Left ventricle myocardium superior (tissue), 1 donor: ENCODE measurements at regions not wholly inside any gene's neighbourhood (a gene's known extent, or its start where the extent isn't known, plus 50 kb on each side); places are given as distances from the start of the nearest gene placed in this dataset.
A peak's percentile ranks its signal among the peaks of the same experiment; 100 is the strongest.

ENCODE experiments used
- ATAC-seq: fragments of 200-7000 bp; cut with Tn5 transposase; one replicate; pipeline ENCODE4 v1.9.1; 2020; ENCODE audit warnings: mild to moderate bottlenecking, moderate library complexity
- DNase-seq: peaks from one replicate; pipeline ENCODE4 v3.0.0-alpha.2; 2020
- intact Hi-C: fragments of 100-400 bp; cut with micrococcal nuclease; formaldehyde crosslinking; loops from one replicate; pipeline ENCODE4 v1.11.0; 2022
- donor health status: DM: no; HTN: yes; CAD: no; lungs with severe emphysema.

DNA sequence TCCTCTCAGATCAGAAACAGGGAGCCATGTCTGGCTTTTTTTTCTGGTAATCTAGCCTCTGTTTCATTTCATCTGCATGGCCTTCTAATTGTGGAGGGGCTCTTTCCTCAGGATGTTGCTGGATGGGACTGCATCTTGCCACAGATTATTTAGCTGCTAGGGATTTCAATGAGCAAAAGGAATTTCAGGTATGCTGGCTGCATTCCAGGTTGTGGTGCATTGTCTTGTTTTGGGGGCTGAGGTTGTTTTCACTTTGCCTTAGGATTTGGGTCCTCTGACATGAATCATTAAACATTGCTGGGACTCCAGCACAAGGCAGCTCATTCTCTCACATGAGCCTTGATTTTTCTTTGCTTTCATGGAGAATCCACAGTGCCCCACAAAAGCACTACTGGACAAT is 789.3 kb upstream of the TSPY4 start:
- DNase-seq (no peak), ATAC-seq (no peak)
- intact Hi-C loops = no loop called here

DNA sequence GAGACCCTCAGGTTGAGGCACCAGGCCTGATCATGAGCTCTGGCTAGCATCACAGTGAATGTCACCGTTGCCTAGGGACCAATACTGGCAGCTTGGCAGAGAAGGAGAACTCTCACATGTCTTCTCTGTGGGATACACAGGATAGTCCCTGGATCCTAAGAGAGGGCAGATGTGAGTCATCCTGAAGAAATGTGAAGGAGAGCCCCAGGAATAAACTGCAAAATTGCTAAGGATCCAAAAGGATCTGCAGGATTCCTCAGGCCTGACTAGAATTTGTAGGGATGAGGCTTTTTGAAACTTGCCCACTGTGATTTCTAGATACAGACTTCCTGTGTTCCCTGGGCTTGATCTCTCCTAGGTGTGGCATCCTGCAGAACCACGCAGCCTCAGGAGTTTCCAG is 785.9 kb upstream of the TSPY4 start:
- no peak for DNase-seq
- intact Hi-C loops = no loop called here
- ATAC-seq = peak; percentile 17

DNA sequence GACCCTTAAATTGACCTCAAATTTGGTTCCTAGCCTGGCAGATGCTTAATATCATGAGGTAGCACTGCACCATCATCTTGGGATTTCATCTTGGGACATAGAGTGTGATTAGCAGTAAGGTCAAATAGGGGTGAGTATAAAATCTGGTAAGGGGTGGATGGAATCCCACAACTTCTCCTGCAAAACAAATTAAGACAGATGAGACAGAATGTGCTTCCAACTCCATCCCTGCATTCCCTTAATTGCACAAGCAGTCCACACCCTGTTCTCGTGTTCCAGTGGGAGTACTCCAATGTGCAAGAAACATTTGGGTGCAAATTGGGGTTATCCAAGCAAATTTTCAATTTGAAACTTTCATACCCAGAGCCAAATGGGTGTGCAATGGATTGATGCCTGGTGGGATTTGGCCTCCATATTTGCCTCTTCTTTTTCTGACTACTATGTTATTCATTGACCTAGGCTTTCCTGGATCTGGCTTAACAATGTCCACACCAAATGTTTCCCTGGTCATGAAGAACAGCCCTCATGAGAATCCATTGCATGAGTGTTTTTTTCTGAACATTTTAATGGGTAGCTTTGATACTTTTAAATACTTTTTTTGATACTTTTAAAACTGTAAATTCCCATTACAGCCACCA is 785.0 kb upstream of the TSPY4 start:
- peak; percentile 22 for DNase-seq
- intact Hi-C loops = no loop called here
- ATAC-seq = peak; percentile 90

DNA sequence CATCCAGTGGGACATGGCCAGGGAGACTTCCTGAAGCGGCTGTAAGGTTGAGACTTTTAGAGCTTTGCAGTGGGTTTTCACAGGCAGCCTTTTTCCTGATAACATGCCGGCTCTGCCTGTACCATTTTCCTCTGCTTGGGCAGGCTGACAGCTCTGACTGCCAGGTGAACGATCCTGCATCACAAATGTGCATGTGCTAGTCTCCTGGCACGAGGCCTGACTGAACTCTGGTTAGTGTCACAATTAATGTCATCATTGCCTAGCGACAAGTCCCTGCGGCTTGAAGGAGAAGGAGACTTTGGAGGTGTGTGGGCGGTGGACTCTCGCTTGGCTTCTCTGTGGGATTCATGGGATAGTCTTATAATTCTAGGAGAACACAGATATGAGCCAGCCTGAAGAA is 783.6 kb upstream of the TSPY4 start:
- intact Hi-C loops = no loop called here
- peak; percentile 54 for DNase-seq
- peak; percentile 31 for ATAC-seq

DNA sequence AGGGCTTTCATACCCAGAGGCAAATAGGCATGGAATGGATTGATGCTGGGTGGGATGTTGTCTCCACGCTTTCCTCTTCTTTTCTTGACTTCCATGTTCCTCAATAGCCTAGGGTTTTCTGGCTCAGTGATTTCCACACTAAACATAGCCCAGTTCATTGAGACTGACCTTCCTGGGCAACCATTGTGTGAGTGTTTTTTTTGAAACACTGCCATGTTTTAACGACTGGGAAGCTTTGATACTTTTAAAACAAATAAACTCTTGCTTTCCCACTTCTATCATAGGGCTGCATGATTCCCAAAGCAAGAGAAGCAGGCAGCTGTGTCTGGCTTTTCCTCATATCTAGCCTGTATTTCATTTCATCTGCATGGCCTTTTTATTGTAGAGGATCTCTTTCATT is 775.9 kb upstream of the TSPY4 start:
- intact Hi-C loops = no loop called here
- ATAC-seq (no peak), DNase-seq (no peak)

DNA sequence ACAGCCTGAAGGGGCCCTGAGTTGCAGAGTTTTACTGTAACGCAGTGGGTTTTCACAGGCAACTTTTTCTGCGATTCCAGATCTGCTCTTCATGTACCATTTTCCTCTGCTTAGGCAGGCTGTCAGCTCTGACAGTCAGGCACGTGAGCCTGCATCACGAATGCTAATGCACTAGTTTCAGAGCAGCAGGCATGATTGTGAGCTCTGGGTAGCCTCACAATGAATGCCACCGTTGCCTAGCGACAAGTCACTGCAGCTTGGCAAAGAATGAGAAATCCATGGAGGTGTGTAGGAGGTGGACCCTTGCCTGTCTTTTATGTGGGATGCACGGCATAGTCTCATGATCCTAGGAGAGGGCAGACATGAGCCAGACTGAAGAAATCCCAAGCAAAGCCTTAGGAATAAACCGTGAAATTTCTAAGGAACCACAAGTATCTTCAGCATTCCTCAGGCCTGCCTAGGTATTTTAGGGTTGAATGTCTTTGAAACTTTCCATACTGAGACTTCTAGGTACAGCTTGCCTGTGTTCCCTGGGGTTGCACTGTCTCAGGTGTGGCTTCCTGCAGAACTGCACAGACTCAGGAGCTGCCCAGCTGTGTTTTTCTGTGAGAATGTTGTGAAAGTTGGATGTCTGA is 774.7 kb upstream of the TSPY4 start:
- no peak for ATAC-seq
- intact Hi-C loops = no loop called here
- DNase-seq = no peak

DNA sequence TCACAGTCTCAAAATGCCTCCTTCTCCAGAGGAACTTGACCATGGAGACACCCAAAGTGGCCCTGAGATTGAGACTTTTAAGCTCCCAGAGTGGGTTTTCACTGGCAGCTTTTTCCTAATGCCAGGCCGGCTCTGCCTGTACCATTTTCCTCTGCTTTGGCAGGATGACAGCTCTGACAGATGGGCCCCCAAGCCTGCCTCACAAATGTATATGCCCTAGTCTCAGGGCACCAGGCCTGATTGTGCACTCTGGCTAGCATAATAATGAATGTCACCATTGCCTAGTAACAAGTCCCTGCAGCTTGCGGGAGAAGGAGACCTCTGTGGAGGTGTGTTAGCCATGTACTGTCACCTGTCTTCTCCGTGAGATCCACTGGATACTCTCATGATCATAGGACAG is 772.8 kb upstream of the TSPY4 start:
- intact Hi-C loops = no loop called here
- ATAC-seq (no peak), DNase-seq (no peak)

DNA sequence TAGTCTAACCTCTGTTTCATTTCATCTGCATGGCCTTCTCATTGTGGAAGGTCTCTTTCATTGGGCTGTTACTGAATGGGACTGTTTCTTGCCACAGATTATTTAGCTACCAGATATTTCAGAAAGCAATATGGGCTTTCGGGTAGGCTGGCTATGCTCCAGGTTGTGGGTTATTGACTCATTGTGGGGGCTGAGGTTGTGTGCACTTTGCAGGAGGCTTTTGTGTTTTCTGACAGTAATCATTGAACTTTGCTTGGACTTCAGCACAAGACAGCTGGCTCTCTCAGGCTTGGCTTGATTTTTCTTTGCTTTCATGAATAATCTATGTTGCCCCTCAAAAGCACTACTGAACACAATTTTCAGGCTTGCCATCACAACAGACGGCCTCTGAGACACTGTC is 771.1 kb upstream of the TSPY4 start:
- intact Hi-C loops = no loop called here
- DNase-seq (no peak), ATAC-seq (no peak)

DNA sequence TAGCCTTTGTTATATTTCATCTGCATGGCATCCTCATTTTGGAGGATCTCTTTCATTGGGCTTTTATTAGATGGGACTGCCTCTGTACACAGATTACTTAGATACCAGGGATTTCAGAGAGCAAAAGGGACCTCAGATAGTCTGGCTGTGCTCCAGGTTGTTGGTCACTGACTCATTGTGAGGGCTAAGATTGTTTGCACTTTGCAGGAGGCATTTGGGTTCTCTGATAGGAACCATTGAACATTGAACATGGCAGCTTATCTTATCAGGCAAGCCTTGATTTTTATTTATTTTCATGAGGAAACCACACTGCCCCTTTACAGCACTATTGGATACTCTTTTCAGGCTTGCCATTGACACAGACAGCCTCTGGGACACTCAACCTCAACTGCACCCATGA is 766.9 kb upstream of the TSPY4 start:
- no peak for DNase-seq
- no peak for ATAC-seq
- intact Hi-C loops = no loop called here

DNA sequence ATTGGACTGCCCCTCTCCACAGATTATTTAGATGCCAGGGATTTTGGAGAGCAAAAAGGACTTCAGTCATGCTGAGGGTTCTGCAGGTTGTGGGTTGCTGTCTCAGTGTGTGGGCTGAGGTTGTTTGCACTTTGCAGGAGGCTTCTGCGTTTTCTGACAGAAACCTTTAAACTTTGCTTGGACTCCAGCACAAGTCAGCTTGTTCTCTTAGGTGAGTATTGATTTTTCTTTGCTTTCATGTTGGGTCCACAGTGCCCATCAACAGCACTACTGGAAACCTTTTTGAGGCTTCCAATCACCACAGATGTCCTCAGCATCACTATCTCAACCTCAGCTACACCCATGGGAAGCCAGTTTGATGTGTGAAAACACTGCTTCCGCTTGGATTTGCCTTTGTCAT is 764.3 kb upstream of the TSPY4 start:
- no peak for ATAC-seq
- intact Hi-C loops = no loop called here
- DNase-seq = no peak

DNA sequence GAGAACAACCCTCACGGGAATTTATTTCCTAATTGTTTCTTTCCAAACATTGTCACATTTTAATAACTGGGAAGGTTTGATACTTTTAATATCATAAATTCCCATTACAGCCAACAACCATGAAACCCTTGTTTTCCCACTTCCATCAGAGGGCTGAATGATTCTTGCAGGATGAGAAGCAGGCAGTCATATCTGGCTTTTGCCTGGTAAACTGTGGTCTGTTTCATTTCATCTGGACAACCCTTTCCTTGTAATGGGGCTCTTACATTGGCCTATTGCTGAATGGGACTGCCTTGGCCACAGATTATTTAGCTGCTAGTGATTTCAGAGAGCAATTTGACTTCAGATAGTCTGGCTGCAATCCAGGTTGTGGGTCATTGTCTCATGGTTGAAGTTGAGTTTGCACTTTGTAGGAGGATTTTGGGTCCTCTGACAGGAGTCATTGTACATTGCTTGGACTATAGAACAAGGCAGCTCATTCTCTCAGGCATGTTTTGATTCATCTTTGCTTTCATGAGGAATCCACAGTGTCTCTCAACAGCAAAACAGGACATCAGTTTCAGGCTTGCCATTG is 754.9 kb upstream of the TSPY4 start:
- ATAC-seq = no peak
- intact Hi-C loops = no loop called here
- DNase-seq = no peak

DNA sequence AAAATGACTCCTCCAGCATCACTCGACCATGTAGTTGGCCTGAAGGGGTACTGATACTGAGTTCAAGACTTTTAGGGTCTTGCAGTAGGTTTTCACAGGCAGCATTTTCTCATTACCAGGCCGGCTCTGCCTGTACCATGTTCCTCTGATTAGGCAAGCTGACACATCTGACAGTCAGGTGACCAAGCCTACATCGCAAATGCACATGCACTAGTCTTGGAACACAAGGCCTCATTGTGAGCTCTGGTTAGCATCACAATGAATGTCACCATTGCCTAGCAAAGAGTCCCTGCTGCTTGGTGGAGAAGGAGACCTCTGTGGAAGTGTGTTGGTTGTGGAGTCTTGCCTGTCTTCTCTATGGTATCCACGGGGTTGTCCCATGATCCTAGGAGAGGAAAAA is 754.1 kb upstream of the TSPY4 start:
- no peak for ATAC-seq
- intact Hi-C loops = no loop called here
- no peak for DNase-seq

DNA sequence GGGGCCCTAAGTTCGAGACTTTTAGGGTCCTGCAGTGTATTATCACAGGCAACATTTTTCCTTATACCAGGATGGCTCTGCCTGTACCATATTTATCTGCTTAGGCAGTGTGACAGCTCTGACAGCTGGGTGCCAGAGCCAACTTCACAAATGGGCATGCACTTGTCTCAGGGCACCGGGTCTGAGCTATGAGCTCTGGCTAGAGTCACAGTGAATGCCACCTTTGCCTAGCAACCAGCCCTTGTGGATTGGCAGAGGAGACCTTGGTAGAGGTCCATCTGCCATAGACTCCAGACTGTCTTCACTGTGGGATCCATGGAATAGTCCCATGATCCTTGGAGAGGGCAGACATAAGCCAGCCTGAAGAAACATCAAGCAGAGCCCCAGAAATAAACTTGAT is 746.6 kb upstream of the TSPY4 start:
- intact Hi-C loops = no loop called here
- ATAC-seq = peak; percentile 71
- peak; percentile 31 for DNase-seq

DNA sequence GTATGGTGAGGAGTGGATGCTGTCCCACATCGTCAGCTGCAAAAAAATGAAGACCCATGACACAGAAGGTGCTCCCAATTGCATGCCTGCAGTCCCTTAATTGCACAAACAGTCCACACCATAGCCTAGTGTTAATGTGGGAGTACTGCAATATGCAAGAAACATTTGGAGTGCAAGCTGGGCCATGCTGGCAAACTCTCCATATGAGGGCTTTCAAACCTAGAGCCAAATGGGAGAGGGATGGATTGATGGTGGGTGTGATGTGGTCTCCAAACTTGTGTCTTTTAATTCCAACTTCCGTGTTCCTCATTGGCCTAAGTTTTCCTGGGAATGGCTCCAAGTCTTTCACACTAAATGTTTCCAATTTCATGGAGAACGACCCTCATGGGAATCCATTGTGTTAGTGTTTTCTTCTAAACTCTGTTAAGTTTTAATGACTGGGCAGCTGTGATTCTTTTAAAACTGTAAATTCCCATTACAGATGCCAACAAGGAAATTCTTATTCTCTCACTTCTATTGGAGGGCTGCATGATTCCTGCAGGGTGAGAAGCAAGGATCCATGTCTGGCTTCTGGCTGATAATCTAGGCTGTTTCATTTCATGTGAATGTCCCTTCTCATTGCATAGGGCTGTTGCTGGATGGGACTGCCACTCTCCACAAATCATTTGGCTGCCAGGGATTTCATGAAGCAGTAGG is 745.3 kb upstream of the TSPY4 start:
- DNase-seq (peak; percentile 20), ATAC-seq (peak; percentile 74)
- intact Hi-C loops = no loop called here

DNA sequence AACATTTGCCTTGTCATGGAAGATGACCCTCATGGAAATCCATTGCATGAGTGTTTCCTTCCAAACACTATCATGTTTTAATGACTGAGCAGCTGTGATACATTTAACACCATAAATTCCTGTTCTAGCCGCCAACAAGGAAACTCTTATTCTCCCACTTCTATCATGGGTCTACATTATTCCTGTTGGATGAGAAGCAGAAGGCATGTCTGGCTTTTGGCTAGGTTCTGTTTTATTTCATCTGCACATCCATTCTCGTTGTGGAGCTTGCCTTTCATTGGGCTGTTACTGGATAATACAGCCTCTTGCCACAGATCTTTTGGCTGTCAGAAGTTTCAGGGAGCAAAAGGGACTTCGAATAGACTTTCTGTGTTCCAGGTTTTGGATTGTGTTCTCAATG is 742.6 kb upstream of the TSPY4 start:
- DNase-seq (no peak), ATAC-seq (peak; percentile 35)
- intact Hi-C loops = no loop called here

DNA sequence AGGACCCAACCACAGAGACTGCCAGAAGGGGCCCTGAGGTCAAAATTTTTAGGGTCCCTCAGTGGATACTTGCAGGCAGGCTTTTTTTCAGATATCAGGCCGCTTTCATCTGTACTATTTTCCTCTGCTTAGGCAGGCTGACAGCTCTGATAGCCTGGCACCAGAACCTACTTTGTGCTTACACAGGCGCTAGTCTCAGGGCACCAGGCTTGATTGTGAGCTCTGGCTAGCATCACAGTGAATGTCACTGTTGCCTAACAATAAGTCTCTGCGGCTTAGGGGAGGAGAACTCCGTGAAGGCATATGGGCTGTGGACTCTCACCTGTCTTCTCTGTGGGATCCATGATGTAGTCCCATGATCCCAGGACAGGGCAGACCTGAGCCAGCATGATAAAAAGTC is 738.1 kb upstream of the TSPY4 start:
- ATAC-seq = peak; percentile 40
- DNase-seq = no peak
- intact Hi-C loops = no loop called here

DNA sequence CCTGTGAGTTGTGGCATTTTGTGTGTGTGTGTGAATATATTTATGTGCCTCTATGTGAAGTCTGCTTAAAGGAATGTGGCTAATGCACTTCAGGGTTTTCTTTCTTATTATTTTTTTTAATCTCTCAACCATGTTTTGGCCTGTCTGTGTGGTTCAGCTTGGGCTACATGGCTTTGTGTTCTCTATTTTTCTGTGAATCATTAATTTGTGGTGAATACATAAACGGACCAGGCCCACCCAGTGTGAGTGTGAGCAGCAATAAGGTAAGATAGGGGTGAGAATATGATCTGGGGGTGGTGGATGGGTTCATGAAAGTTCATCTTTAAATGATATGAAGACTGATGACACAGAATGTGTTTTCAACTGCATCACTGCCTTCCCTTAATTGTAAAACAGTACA is 726.6 kb upstream of the TSPY4 start:
- DNase-seq (no peak), ATAC-seq (no peak)
- intact Hi-C loops = no loop called here

DNA sequence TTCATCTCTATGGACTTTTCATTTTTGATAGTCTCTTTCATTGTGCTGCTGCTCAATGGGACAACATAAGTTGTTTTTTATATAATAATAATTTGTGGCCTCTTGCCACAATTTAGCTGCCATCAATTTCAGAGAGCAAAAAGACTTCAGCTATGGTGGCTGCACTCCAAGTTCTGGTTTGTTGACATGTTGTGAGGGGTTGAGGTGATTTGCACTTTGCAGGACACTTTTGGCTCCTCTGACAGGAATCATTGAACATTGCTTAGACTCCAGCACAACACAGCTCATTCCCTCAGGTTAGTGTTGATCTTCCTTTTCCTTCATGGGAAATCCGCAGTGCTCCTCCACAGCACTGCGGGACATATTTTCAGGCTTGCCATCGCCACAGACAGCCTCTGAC is 725.4 kb upstream of the TSPY4 start:
- intact Hi-C loops = no loop called here
- ATAC-seq (no peak), DNase-seq (no peak)

DNA sequence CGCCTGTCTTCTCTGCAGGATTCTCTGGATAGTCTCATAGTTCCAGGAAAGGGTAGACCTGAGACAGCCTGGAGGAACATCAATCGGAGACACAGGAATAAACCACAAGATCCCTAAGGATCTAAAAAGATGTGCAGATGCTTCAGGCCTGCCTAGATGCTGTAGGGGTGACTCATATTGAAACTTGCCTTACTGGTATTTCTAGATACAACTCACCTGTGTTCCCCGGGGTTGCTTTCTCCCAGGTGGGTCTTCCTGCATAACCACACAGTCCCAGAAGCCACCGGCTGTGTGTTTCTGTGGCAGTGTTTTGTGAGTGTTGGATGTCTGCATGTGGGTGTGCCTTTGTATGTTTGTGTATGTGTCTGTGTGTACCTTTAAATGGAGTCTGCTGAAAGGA is 719.0 kb upstream of the TSPY4 start:
- intact Hi-C loops = no loop called here
- ATAC-seq = no peak
- DNase-seq = no peak

DNA sequence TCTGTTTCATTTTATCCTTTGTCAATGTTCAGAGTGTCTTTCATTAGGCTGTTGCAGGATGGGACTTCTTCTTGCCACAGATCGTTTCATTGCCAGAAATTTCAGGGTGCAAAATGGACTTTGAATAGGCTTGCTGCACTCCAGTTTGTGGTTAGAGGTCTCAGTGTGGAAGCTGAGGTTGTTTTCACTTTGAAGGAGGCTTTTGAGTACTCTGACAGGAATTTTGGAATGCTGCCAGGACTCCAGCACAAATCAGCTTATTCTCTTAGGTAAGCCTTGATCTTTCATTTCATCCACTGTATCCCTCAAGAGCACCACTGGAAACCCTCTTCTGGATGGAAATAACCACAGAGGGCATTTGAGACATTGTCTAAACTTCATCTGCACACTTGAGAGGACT is 715.1 kb upstream of the TSPY4 start:
- intact Hi-C loops = no loop called here
- ATAC-seq (no peak), DNase-seq (no peak)

DNA sequence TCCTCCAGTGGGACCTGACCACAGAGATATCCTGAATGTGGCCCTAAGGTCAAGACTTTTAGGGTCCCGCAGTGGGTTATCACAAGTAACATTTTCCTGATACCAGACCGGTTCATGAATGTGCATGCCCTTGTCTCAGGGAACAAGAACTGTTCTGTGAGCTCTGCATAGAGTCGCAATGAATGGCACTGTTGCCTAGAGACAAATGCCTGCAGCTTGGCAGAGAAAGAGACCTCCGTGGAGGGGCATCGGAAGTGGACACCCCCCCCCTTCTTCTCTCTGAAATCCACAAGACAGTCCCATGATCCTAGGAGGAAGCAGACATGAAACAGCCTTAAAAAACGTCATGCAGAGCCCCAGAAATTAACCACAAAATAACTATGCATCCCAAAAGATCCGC is 714.4 kb upstream of the TSPY4 start:
- ATAC-seq (no peak), DNase-seq (no peak)
- intact Hi-C loops = no loop called here
